Activated T-cell treated with anti-CD3 and anti-CD28 coated beads, Interleukin-2, amount 50 U/mL, for 4 hours (primary cell): ENCODE measurements at regions not wholly inside any gene's neighbourhood (a gene's known extent, or its start where the extent isn't known, plus 50 kb on each side); places are given as distances from the start of the nearest gene placed in this dataset.

ENCODE experiments used
- ATAC-seq, 2 donors: fragments of 200-7000 bp; cut with Tn5 transposase; one replicate each; pipeline ENCODE4 v1.10.0; 2021
- DNase-seq: peaks from one replicate; pipeline ENCODE4 v3.0.0-alpha.2; 2020
- H3K27me3 Mint-ChIP-seq: one replicate; pipeline ENCODE4 v1.8.0; 2021; ENCODE audit warnings: low read depth, mixed read lengths
- H3K36me3 Mint-ChIP-seq: one replicate; pipeline ENCODE4 v1.8.0; 2022; ENCODE audit warnings: mixed read lengths; ENCODE audit not compliant: insufficient read depth
- H3K4me1 Mint-ChIP-seq: one replicate; pipeline ENCODE4 v1.8.0; 2021; ENCODE audit warnings: low read depth, mixed read lengths
- H3K4me3 Mint-ChIP-seq: one replicate; pipeline ENCODE4 v1.8.0; 2021; ENCODE audit warnings: mild to moderate bottlenecking, moderate library complexity, mixed read lengths
- H3K9me3 Mint-ChIP-seq: one replicate; pipeline ENCODE4 v1.8.0; 2021; ENCODE audit warnings: mixed read lengths

- Mint-ChIP-seq H3K4me1 (no peaks in the 10 kb centered on the region), H3K9me3 (peaks cover 4% of the 10 kb centered on the region), H3K27me3 (no peaks in the 10 kb centered on the region), H3K4me3 (no peak overlapping the region), H3K36me3 (no peaks in the 10 kb centered on the region)
- ATAC-seq, result no peak
- DNase-seq, result no peak
Measured at GRCh38 chr4:66625480-66625879, 919.8 kb downstream of the CENPC start.

GRCh38 chr4:66613591-66613990, 931.7 kb downstream of the CENPC start:
- H3K36me3 Mint-ChIP-seq, result no peaks in the 10 kb centered on the region
- H3K9me3 Mint-ChIP-seq, result peaks cover 22% of the 10 kb centered on the region
- DNase-seq, result no peak
- no peak for ATAC-seq
- H3K27me3 Mint-ChIP-seq, result no peaks in the 10 kb centered on the region
- H3K4me3 Mint-ChIP-seq, result no peak overlapping the region
- no peaks in the 10 kb centered on the region for H3K4me1 Mint-ChIP-seq

- H3K27me3 Mint-ChIP-seq, result no peaks in the 10 kb centered on the region
- no peaks in the 10 kb centered on the region for H3K4me1 Mint-ChIP-seq
- H3K9me3 Mint-ChIP-seq, result peaks cover 3% of the 10 kb centered on the region
- no peaks in the 10 kb centered on the region for H3K36me3 Mint-ChIP-seq
- DNase-seq (no peak), ATAC-seq (no peak)
- no peak overlapping the region for H3K4me3 Mint-ChIP-seq
Measured at GRCh38 chr4:66609014-66609413, 936.3 kb downstream of the CENPC start.

- Mint-ChIP-seq H3K9me3 (peaks cover 6% of the 10 kb centered on the region), H3K4me3 (no peak overlapping the region), H3K4me1 (no peaks in the 10 kb centered on the region), H3K27me3 (no peaks in the 10 kb centered on the region), H3K36me3 (no peaks in the 10 kb centered on the region)
- DNase-seq, result no peak
- ATAC-seq, result no peak
Measured at GRCh38 chr4:66606908-66607307, 936.6 kb upstream of the EPHA5 start.

GRCh38 chr4:66606215-66606614, 935.9 kb upstream of the EPHA5 start:
- no peaks in the 10 kb centered on the region for H3K4me1 Mint-ChIP-seq
- ATAC-seq (no peak), DNase-seq (no peak)
- no peaks in the 10 kb centered on the region for H3K27me3 Mint-ChIP-seq
- no peak overlapping the region for H3K4me3 Mint-ChIP-seq
- peaks cover 10% of the 10 kb centered on the region for H3K9me3 Mint-ChIP-seq
- no peaks in the 10 kb centered on the region for H3K36me3 Mint-ChIP-seq

GRCh38 chr4:66604192-66604591, 933.9 kb upstream of the EPHA5 start:
- no peak overlapping the region for H3K4me3 Mint-ChIP-seq
- ATAC-seq (no peak), DNase-seq (no peak)
- H3K27me3 Mint-ChIP-seq, result no peaks in the 10 kb centered on the region
- no peaks in the 10 kb centered on the region for H3K36me3 Mint-ChIP-seq
- H3K9me3 Mint-ChIP-seq, result peaks cover 10% of the 10 kb centered on the region
- H3K4me1 Mint-ChIP-seq, result no peaks in the 10 kb centered on the region

- Mint-ChIP-seq H3K4me1 (no peaks in the 10 kb centered on the region), H3K36me3 (no peaks in the 10 kb centered on the region), H3K4me3 (no peak overlapping the region), H3K9me3 (peaks cover 19% of the 10 kb centered on the region), H3K27me3 (no peaks in the 10 kb centered on the region)
- DNase-seq (no peak), ATAC-seq (no peak)
Measured at GRCh38 chr4:66602622-66603021, 932.3 kb upstream of the EPHA5 start.

GRCh38 chr4:66591968-66592367, 921.7 kb upstream of the EPHA5 start:
- no peaks in the 10 kb centered on the region for H3K36me3 Mint-ChIP-seq
- H3K4me3 Mint-ChIP-seq, result no peak overlapping the region
- no peak for ATAC-seq
- no peaks in the 10 kb centered on the region for H3K4me1 Mint-ChIP-seq
- DNase-seq, result no peak
- H3K27me3 Mint-ChIP-seq, result no peaks in the 10 kb centered on the region
- H3K9me3 Mint-ChIP-seq, result peaks cover 6% of the 10 kb centered on the region

GRCh38 chr4:66590488-66591215, 920.4 kb upstream of the EPHA5 start:
- ATAC-seq, result no peak
- no peak for DNase-seq
- peaks cover 6% of the 10 kb centered on the region for H3K9me3 Mint-ChIP-seq

GRCh38 chr4:66589183-66589582, 918.9 kb upstream of the EPHA5 start:
- DNase-seq, result no peak
- peaks cover 6% of the 10 kb centered on the region for H3K9me3 Mint-ChIP-seq
- no peak overlapping the region for H3K4me3 Mint-ChIP-seq
- H3K36me3 Mint-ChIP-seq, result no peaks in the 10 kb centered on the region
- no peaks in the 10 kb centered on the region for H3K4me1 Mint-ChIP-seq
- ATAC-seq, result no peak
- H3K27me3 Mint-ChIP-seq, result no peaks in the 10 kb centered on the region

More at GRCh38 chr4:66590488-66591215, 920.4 kb upstream of the EPHA5 start:
- Mint-ChIP-seq H3K4me3 (no peak overlapping the region), H3K36me3 (no peaks in the 10 kb centered on the region), H3K4me1 (no peaks in the 10 kb centered on the region), H3K27me3 (no peaks in the 10 kb centered on the region)

- no peaks in the 10 kb centered on the region for H3K9me3 Mint-ChIP-seq
- H3K36me3 Mint-ChIP-seq, result no peaks in the 10 kb centered on the region
- no peak overlapping the region for H3K4me3 Mint-ChIP-seq
- no peaks in the 10 kb centered on the region for H3K27me3 Mint-ChIP-seq
- DNase-seq (no peak), ATAC-seq (no peak)
- no peaks in the 10 kb centered on the region for H3K4me1 Mint-ChIP-seq
Measured at GRCh38 chr4:66585767-66586166, 915.5 kb upstream of the EPHA5 start.

GRCh38 chr4:66577922-66578321, 907.6 kb upstream of the EPHA5 start:
- Mint-ChIP-seq H3K36me3 (no peaks in the 10 kb centered on the region), H3K27me3 (no peaks in the 10 kb centered on the region), H3K9me3 (peaks cover 9% of the 10 kb centered on the region), H3K4me1 (no peaks in the 10 kb centered on the region), H3K4me3 (no peak overlapping the region)
- no peak for ATAC-seq
- DNase-seq, result no peak

GRCh38 chr4:66575008-66575696, 904.9 kb upstream of the EPHA5 start:
- no peak for DNase-seq
- H3K36me3 Mint-ChIP-seq, result no peaks in the 10 kb centered on the region
- no peaks in the 10 kb centered on the region for H3K27me3 Mint-ChIP-seq
- no peaks in the 10 kb centered on the region for H3K4me1 Mint-ChIP-seq
- no peak for ATAC-seq
- H3K9me3 Mint-ChIP-seq, result peaks cover 9% of the 10 kb centered on the region
- H3K4me3 Mint-ChIP-seq, result no peak overlapping the region

- Mint-ChIP-seq H3K27me3 (no peaks in the 10 kb centered on the region), H3K36me3 (no peaks in the 10 kb centered on the region), H3K9me3 (peaks cover 9% of the 10 kb centered on the region), H3K4me3 (no peak overlapping the region), H3K4me1 (no peaks in the 10 kb centered on the region)
- DNase-seq, result no peak
- ATAC-seq, result no peak
Measured at GRCh38 chr4:66574145-66574978, 904.1 kb upstream of the EPHA5 start.
